ENCODE measurements at regions not wholly inside any gene's neighbourhood (a gene's known extent, or its start where the extent isn't known, plus 50 kb on each side); places are given as distances from the start of the nearest gene placed in this dataset.

- no peak for TF ChIP-seq POLR2A (IDR thresholded peaks at IDR 0.05)
- TF ChIP-seq CTCF (IDR thresholded peaks at IDR 0.05 in 4 of 5, conservative IDR thresholded peaks at IDR 0.05 in 1 of 5): no peak
Observed at GRCh38 chr2:204213588-204213987, 277.0 kb downstream of the ICOS start.
